Activated CD4-positive, alpha-beta T cell treated with anti-CD3 and anti-CD28 coated beads, Interleukin-2, amount 10 ng/mL, durations not matched to agents 24 days and 14 days (primary cell): ENCODE measurements at regions not wholly inside any gene's neighbourhood (a gene's known extent, or its start where the extent isn't known, plus 50 kb on each side); places are given as distances from the start of the nearest gene placed in this dataset.
"Not testable (repeated sequence)": the region's sequence is repeated elsewhere in the genome, so short reads cannot be mapped to it uniquely, and the experiment has no call there.

Experiments
- DNase-seq: peaks from one replicate; pipeline ENCODE4 v3.0.0; 2022
- H3K27ac Mint-ChIP-seq: one replicate; pipeline ENCODE4 v1.8.0; 2022; ENCODE audit warnings: mild to moderate bottlenecking, mixed read lengths
- H3K27me3 Mint-ChIP-seq: one replicate; pipeline ENCODE4 v1.8.0; 2022; ENCODE audit warnings: mixed read lengths
- H3K36me3 Mint-ChIP-seq: one replicate; pipeline ENCODE4 v1.8.0; 2022; ENCODE audit warnings: low read depth, mild to moderate bottlenecking, mixed read lengths
- H3K4me1 Mint-ChIP-seq: one replicate; pipeline ENCODE4 v1.8.0; 2021; ENCODE audit warnings: mixed read lengths
- H3K4me3 Mint-ChIP-seq: one replicate; pipeline ENCODE4 v1.8.0; 2022; ENCODE audit warnings: mild to moderate bottlenecking, moderate library complexity, mixed read lengths
- H3K9me3 Mint-ChIP-seq: one replicate; pipeline ENCODE4 v1.8.0; 2021; ENCODE audit warnings: mixed read lengths
- intact Hi-C: fragments of 100-400 bp; cut with micrococcal nuclease; formaldehyde crosslinking; loops from one replicate; pipeline ENCODE4 v1.15.1; 2023

GRCh38 chr12:11992515-11992914 is 78.2 kb upstream of the BCL2L14 start:
- Mint-ChIP-seq H3K27ac (no peak overlapping the region), H3K27me3 (no peaks in the 10 kb centered on the region), H3K9me3 (peaks cover 21% of the 10 kb centered on the region), H3K36me3 (peaks cover 24% of the 10 kb centered on the region), H3K4me3 (no peak overlapping the region), H3K4me1 (peaks cover 15% of the 10 kb centered on the region)
- DNase-seq, result no peak
- intact Hi-C loops, result no loop called here

DNA sequence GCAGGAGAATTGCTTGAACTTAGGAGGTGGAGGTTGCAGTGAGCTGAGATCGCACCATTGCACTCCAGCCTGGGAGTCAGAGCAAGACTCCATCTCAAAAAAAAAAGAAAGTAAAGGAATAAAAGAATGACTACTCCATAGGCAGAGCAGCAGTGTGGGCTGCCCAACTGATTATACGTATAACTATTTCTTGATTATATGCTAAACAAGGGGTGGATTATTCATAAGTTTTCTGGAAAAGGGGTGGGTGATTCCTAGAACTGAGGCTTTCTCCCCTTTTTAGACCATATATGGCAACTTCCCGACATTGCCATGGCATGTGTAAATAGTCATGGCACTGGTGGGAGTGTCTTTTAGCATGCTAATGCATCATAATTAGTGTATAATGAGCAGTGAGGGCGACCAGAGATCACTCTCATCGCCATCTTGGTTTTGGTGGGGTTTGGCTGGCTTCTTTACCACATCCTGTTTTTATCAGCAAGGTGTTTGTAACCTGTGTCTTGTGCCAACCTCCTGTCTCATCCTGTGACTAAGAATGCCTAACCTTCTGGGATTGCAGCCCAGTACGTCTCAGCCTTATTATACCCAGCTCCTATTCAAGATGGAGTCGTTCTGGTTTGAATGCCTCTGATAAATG is 72.3 kb upstream of the BCL2L14 start:
- H3K27me3 Mint-ChIP-seq, H3K4me3 Mint-ChIP-seq, H3K9me3 Mint-ChIP-seq, intact Hi-C loops: not testable (repeated sequence)
- Mint-ChIP-seq H3K4me1 (peaks cover 27% of the 10 kb centered on the region), H3K36me3 (peaks cover 21% of the 10 kb centered on the region), H3K27ac (peak overlapping the region; percentile 72)
- peak; percentile 81 for DNase-seq

DNA sequence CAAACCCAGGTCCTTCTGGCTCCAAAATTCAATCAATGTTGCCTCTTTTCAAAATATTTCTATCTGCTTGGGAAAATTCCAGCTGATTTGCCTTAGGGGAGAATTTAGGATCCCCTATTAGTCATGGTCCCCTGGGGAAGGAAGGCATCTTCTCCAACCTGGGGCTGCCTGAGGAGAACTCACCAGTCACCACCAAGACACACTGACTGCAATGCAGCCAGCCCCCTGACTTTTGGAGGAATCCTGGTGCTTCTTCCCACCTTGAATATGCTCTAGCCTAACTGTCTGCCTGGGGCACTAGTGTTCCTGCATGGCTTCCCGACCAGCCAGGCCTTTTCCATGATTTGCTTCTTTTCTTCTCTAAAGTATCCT is 71.8 kb upstream of the BCL2L14 start:
- Mint-ChIP-seq H3K9me3 (peaks cover 6% of the 10 kb centered on the region), H3K27me3 (no peaks in the 10 kb centered on the region), H3K27ac (peak overlapping the region; percentile 72), H3K4me3 (no peak overlapping the region), H3K36me3 (peaks cover 19% of the 10 kb centered on the region), H3K4me1 (peaks cover 27% of the 10 kb centered on the region)
- no peak for DNase-seq
- intact Hi-C loops, result no loop called here

DNA sequence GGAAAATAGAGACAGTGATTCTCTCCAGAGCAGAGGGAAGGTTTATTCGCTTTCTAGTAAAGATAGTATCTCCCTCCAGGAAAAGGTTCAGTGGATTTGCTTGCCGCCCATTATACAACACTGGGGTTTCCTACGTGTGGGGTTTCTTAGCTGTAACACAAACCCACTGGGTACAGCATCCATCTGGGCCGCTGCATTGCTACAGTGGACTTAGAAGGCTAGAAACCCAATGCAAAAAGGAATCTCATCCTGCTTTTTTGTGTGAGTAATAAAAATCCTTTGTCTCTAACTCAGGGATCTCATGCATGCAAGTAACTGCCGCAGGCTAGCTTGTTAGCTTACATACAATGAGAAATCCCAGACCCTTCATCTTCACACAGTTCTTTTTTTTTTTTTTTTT is 67.1 kb upstream of the BCL2L14 start:
- intact Hi-C loops, result no loop called here
- H3K27ac Mint-ChIP-seq, result peak overlapping the region; percentile 36
- H3K27me3 Mint-ChIP-seq, result peaks cover 2% of the 10 kb centered on the region
- peaks cover 42% of the 10 kb centered on the region for H3K4me1 Mint-ChIP-seq
- no peak overlapping the region for H3K4me3 Mint-ChIP-seq
- DNase-seq, result no peak
- peaks cover 10% of the 10 kb centered on the region for H3K9me3 Mint-ChIP-seq
- H3K36me3 Mint-ChIP-seq, result peaks cover 21% of the 10 kb centered on the region

DNA sequence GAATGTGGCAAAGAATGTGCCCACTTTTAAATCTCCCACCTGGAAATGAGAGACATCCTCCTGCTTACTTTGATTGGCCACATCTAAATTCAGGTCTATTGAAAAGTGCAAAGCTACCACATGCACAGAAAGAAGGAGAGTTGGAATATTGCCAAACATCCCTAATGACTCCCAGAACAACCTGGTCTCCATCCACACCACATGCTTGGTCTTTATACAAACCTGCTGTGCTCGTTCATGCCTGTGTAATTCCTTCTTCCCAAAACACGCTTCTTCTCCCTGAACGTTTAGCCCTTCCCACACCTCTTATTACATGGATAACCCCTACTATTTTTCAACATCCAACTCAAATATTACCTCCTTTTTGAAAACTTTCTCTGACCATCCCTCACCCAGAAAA is 66.2 kb upstream of the BCL2L14 start:
- Mint-ChIP-seq H3K4me1 (peaks cover 45% of the 10 kb centered on the region), H3K27me3 (peaks cover 2% of the 10 kb centered on the region), H3K36me3 (peaks cover 16% of the 10 kb centered on the region), H3K4me3 (no peak overlapping the region), H3K27ac (peak overlapping the region; percentile 44), H3K9me3 (peaks cover 10% of the 10 kb centered on the region)
- no peak for DNase-seq
- intact Hi-C loops, result no loop called here

- Mint-ChIP-seq H3K9me3 (peaks cover 8% of the 10 kb centered on the region), H3K4me3 (peak overlapping the region; percentile 74), H3K4me1 (peaks cover 69% of the 10 kb centered on the region), H3K36me3 (peaks cover 14% of the 10 kb centered on the region), H3K27me3 (peaks cover 2% of the 10 kb centered on the region), H3K27ac (peak overlapping the region; percentile 97)
- intact Hi-C loops, result loop anchor here (1.0 to 5.0 kb wide), 6 partner anchors 9 to 295 kb away; no protein-coding TSS in a partner anchor
- peak; percentile 84 for DNase-seq
These were observed 63.6 kb upstream of the BCL2L14 start for GRCh38 chr12:12007001-12007712.

GRCh38 chr12:12007713-12008231 is 63.0 kb upstream of the BCL2L14 start:
- peaks cover 11% of the 10 kb centered on the region for H3K9me3 Mint-ChIP-seq
- H3K27me3 Mint-ChIP-seq, result peaks cover 2% of the 10 kb centered on the region
- peaks cover 71% of the 10 kb centered on the region for H3K4me1 Mint-ChIP-seq
- H3K36me3 Mint-ChIP-seq, result peaks cover 14% of the 10 kb centered on the region
- DNase-seq, result peak; percentile 80
- peak overlapping the region; percentile 97 for H3K27ac Mint-ChIP-seq
- peak overlapping the region; percentile 74 for H3K4me3 Mint-ChIP-seq
- intact Hi-C loops, result loop anchor here (1.0 to 5.0 kb wide), 6 partner anchors 9 to 295 kb away; no protein-coding TSS in a partner anchor

GRCh38 chr12:12008232-12008850 is 62.4 kb upstream of the BCL2L14 start:
- Mint-ChIP-seq H3K27ac (peak overlapping the region; percentile 97), H3K36me3 (peaks cover 12% of the 10 kb centered on the region), H3K4me3 (peak overlapping the region; percentile 74), H3K9me3 (peaks cover 11% of the 10 kb centered on the region), H3K27me3 (peaks cover 2% of the 10 kb centered on the region), H3K4me1 (peaks cover 70% of the 10 kb centered on the region)
- DNase-seq, result peak; percentile 83
- intact Hi-C loops, result loop anchor here (5.0 kb wide), 1 partner anchor 296 kb away; no protein-coding TSS in a partner anchor

- Mint-ChIP-seq H3K27ac (peak overlapping the region; percentile 97), H3K4me3 (peak overlapping the region; percentile 74), H3K4me1 (peaks cover 73% of the 10 kb centered on the region), H3K9me3 (peaks cover 11% of the 10 kb centered on the region), H3K27me3 (peaks cover 2% of the 10 kb centered on the region), H3K36me3 (peaks cover 14% of the 10 kb centered on the region)
- DNase-seq, result peak; percentile 89
- intact Hi-C loops, result loop anchor here (1.0 to 5.0 kb wide), 4 partner anchors 243 to 433 kb away; no protein-coding TSS in a partner anchor
These were observed 61.7 kb upstream of the BCL2L14 start for GRCh38 chr12:12008931-12009611.

GRCh38 chr12:12009749-12010276 is 60.9 kb upstream of the BCL2L14 start:
- Mint-ChIP-seq H3K27ac (peak overlapping the region; percentile 97), H3K4me1 (peaks cover 77% of the 10 kb centered on the region), H3K36me3 (peaks cover 12% of the 10 kb centered on the region), H3K4me3 (peak overlapping the region; percentile 81)
- not testable (repeated sequence) for H3K27me3 Mint-ChIP-seq, H3K9me3 Mint-ChIP-seq, DNase-seq
- intact Hi-C loops, result loop anchor here (1.0 to 5.0 kb wide), 11 partner anchors 15 to 707 kb away; partner anchors contain the start of genes CDKN1B and ETV6

DNA sequence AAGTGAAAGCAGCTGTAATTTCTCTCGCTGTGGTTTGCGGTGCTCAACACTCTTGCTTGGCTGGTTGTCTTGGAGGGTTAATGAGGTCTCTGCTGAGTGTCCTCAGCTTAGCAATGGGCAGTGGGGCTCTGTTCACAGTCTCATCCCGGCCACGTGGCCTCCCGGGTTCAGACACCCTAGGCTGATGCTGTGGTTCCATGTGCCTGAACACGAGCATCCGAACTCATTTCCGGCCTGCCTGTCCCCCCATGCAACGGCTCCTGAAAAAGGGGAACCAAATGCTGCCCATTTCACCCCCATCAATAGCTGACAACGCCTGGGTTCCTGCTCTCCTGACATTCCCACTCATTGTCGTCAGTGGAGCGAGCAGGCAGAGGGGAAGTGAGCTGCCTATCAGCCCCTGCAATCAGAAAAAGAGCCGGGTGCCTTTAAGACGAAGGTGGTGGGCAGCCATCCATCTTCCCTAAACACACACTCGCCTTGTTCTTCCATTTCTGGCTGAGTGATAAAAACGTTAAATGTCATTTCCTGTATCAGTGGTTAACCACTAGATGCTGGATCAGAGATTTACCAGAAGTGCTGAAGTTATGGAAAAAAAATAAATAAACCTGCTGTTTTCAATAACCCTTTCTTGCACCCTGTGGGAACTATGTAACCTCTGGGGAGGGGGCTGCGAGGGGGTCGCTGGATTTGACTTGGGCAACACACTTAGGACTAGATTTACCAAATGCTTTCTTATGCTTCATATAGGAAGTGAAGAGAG is 60.3 kb upstream of the BCL2L14 start:
- H3K27ac Mint-ChIP-seq, result peak overlapping the region; percentile 97
- peaks cover 83% of the 10 kb centered on the region for H3K4me1 Mint-ChIP-seq
- peaks cover 15% of the 10 kb centered on the region for H3K36me3 Mint-ChIP-seq
- peaks cover 7% of the 10 kb centered on the region for H3K9me3 Mint-ChIP-seq
- peak; percentile 92 for DNase-seq
- peaks cover 2% of the 10 kb centered on the region for H3K27me3 Mint-ChIP-seq
- intact Hi-C loops, result loop anchor here (1.0 to 2.0 kb wide), 7 partner anchors 15 to 706 kb away; partner anchors contain the start of genes CDKN1B and ETV6
- H3K4me3 Mint-ChIP-seq, result peak overlapping the region; percentile 81

DNA sequence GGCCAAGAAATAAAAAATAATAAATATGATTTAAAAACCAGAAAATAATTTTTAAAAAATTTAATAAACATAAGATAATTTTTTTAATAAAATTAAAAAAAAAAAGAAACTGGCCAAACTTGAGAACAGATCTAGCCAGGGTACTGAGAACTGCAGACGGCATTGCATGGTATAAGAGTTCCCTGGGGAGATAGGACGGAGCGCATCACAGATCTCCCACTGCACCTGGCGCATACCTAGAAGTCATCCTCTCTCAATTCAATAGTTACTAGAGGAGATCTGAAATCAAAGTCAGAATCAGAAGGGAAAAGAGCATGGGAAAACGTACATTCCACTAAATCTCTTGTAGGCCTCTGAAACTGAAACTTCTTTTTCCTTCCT is 58.9 kb upstream of the BCL2L14 start:
- Mint-ChIP-seq H3K9me3 (peaks cover 4% of the 10 kb centered on the region), H3K27me3 (peaks cover 1% of the 10 kb centered on the region), H3K27ac (peak overlapping the region; percentile 97), H3K4me1 (peaks cover 93% of the 10 kb centered on the region), H3K36me3 (peaks cover 12% of the 10 kb centered on the region), H3K4me3 (peak overlapping the region; percentile 58)
- intact Hi-C loops, result loop anchor here (2.0 kb wide), 1 partner anchor 705 kb away; the partner anchor contains the start of gene CDKN1B
- no peak for DNase-seq
